ENCODE measurements at regions not wholly inside any gene's neighbourhood (a gene's known extent, or its start where the extent isn't known, plus 50 kb on each side); places are given as distances from the start of the nearest gene placed in this dataset.

GRCh38 chr2:188068093-188068492 lies 223.6 kb upstream of the GULP1 start:
- no peak for ATAC-seq

DNA sequence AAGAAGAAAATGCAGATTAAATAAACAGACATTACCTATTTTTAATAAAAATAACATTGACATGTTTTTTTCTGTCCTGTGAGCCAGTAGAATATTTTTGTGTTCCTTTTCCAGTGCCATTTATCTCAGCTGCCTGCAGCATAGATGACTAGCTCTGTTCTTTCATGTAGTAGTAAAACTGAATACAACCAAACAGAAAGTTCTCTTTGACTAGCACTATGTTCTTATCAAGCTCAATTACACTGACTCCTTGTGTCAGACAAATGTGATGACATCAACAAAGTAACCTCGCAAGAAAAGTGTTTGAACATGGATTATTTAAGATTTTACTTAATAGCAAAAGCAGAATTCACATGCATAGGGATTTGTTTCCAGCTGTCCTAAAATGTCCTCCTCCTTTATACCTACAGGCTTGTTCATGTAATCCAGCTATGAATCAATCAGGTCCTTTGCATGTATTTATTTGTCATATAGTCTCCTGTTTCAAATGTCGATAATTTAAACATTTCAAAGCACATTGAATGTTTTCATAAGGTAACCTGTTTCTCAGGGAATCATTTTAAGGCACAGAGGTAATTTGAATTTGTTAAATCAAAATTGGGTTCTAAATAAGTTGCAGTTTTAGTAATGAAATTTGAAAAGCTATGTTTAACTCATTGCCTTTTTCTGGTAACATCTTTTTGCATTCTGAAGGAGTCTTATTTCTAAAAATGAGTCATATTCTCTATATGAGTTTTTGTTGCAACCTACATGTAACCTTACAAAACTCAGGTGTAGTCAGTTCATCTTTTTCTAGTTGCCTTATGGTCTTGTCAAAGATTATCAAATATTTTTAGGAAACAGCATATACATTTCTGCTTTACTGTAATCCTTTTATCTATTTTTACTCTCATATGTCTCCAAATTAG lies 215.3 kb upstream of the GULP1 start:
- ATAC-seq: no peak

- ATAC-seq: no peak
These were observed 213.9 kb upstream of the GULP1 start for GRCh38 chr2:188077757-188078156.

GRCh38 chr2:188078534-188078933 lies 213.1 kb upstream of the GULP1 start:
- no peak for ATAC-seq

- ATAC-seq: no peak
These were observed 212.5 kb upstream of the GULP1 start for GRCh38 chr2:188079196-188079595.

DNA sequence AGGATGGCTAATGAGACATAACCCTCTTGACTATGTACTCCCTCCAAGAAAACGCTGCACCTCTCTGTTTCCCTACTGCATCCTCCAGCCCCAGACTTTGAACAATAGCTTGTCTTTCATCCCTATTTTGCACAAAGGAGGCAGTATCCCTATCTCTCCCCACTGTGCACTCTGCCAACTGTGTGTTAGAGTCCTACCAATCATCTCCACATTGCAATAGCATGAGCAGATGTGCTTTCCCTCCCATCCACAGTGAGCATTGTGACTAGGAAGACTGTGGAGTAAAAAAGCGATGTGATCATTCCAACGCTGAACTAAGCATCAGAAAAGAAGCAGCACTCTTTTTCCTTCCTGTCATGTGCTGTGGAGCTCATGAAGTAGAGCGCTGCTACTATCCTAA lies 206.3 kb upstream of the GULP1 start:
- no peak for ATAC-seq

- ATAC-seq: no peak
These were observed 201.8 kb upstream of the GULP1 start for GRCh38 chr2:188089901-188090300.

DNA sequence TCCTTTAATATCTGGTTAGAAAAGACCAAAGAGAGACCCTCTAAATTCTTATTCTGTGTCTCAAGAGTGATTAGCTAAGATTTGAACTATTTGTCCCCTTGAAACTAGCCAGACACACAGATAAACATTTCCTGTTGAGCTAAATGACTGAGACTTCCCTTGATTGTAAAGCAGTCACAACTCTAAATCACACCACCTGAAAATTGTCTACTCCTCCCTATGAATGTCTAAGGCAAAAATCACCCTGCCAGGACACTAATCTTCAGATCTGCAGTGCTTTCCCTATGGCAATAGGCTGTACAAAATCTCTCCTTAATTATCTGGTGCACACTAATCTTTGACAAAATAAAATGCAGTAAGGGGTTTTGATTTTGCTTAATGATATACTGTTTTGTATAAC lies 200.5 kb upstream of the GULP1 start:
- no peak for ATAC-seq

- no peak for ATAC-seq
These were observed 198.9 kb upstream of the GULP1 start for GRCh38 chr2:188092734-188093133.

DNA sequence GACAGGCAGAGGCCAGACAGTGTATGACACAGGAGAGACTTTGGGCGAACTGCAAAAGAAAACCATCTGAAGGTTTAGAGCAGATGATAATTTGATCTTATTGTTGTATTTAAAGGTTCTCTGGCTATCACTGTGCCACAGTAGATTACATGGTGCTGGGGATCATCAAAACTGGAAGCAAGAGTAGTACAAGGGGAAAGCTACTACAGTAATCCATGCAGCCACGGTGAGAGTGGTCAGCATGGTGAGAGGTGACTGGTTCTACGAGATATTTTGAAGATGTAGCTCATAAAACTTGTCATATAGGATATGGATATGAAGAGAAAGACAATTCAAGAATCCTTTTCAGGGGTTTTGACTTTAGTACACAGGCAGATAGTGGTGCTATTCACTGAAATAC lies 194.8 kb upstream of the GULP1 start:
- no peak for ATAC-seq

GRCh38 chr2:188102881-188103280 lies 188.8 kb upstream of the GULP1 start:
- no peak for ATAC-seq

DNA sequence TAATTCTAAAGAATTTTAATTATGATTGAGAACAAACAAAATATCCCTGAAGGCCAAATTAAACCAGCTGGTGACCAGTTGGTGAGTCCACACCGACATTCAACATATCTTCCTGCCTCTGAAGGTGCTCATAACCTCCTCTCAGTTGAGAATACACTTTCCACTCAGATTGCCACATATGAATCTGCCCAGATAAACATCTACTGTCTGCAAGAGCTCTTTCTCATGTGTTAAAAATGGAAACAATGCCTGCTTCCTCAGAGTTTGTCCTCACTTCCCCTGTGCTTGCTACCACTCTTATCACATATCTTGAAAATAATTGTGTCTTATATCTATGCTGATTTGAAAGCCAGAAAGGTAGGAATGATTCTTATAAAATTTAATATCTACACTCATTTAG lies 177.7 kb upstream of the GULP1 start:
- ATAC-seq: no peak

GRCh38 chr2:188117706-188118105 lies 174.0 kb upstream of the GULP1 start:
- ATAC-seq: no peak

DNA sequence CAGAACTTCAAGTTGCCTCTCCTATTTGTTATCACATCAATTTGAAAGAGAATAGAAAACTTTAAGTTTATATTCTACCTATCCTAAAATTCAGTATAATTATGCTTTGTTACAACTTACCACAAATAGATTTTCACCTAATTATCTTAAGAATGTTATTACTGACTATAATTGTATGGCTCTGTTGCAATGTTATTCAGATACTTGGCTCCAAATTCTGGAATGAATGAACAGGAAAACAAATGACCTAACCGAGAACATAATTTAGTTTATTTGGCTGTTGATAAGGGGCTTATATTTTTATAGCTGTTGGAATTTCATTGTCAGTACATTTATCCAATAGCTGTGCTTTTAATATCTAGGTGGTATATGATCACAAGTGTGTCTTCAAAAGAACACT lies 173.2 kb upstream of the GULP1 start:
- ATAC-seq: no peak

DNA sequence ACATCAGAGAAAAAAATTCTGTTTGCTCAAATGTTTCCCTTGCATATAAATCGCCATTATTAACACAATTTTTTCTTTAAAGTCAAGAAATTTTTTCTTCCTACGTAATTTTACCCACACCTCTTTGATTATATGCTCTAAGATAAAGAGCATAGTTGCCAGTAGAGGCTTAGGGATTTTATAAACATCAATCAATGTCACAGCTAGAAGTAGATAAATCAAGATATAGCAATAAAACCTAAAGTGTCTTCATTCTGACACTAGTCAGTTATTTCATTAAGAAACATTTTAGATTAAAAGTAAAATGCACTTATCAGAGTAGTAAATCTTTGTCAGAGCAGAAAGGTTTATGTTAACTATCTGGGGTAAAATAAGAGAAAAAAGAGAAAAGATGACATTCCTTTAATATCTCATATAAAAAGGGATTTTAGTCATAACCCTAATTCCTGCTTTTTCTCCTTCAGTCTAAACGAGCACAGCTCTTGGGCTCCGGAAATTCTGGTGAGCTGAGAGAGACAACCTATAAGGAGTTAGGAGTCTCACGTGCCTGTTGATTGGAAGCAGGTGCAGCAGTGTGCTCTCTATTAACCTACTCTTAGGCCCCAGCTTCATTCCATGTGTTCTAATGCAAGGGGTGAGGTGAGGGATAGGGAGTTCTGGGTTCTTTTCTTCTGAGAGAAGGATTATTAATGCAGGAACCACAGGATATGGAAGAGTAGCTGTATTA lies 172.4 kb upstream of the GULP1 start:
- no peak for ATAC-seq

DNA sequence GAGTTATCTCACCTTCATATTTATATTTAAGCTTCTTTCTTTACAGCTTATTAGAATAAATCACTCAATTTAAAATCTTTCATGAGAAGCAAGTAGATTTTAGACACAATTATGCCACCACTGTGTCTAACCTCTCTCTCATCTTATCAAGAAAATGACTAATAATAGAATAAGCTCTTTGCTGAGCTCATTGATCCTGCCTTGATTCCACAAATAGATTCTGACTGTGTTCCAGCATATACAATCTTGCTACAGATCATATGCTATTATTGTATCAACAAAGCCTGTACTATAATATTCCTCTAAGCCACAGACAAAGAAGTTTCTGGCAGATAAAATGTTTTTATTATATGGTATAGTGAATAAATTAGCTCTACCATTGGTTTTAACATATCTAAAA lies 168.7 kb upstream of the GULP1 start:
- ATAC-seq: no peak

DNA sequence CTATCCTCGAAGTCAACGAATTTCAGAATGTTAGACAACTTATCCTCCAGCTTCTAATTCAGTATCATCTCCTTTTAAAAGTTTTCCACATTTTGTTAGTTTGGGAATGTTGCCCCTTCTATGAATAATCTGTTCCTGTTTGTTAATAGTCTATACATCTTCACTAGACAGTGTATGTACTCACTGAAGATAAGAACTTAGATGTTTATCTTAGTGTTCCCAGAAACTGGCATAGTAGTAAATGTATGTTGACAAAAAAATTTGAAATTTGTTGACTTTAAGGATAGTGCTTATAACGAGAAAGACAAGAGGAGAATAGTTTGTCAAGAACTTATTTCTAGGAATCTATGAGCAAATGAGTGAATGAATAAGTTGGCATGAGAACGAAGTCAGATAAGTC lies 162.0 kb upstream of the GULP1 start:
- no peak for ATAC-seq

DNA sequence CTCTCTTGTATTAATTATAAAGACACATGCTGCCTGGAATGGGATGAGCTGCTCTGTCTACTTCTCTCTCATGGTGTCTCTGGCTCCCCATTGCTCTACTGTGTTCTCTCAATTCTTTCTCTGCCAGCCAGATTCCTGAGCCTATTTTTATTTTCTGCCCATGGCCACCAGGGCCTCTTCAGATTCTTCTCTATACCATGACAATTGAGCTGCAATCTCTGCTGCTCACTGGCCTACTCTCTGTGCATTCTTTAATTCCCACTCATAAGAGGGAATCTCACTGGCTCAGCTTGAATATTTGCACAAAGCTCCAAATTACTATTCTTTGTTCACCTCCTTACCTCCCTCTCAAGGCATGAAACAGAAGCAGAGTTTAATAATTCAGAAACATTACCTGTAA lies 161.4 kb upstream of the GULP1 start:
- ATAC-seq: no peak

GRCh38 chr2:188131281-188131680 lies 160.4 kb upstream of the GULP1 start:
- no peak for ATAC-seq

GRCh38 chr2:188132385-188132784 lies 159.3 kb upstream of the GULP1 start:
- no peak for ATAC-seq

DNA sequence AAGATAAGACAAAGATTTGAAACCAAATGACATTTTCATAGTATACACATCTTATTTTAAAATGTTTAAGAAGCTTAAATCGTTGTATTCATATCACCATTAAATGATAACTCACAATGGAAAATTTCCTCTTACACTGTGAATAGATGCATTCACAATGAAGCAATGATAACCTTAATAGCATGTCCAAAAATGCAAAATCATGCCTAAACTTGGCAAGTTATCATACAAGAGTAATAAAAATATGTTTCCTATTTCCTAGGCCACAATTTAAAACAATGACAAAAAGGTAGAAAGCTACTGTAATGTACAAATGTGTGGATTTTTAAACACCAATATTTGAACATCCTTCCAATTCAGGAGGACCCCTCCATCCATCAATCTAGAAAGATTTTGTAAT lies 157.4 kb upstream of the GULP1 start:
- no peak for ATAC-seq

GRCh38 chr2:188138313-188138712 lies 153.4 kb upstream of the GULP1 start:
- ATAC-seq: no peak

GRCh38 chr2:188142088-188142487 lies 149.6 kb upstream of the GULP1 start:
- ATAC-seq: no peak

DNA sequence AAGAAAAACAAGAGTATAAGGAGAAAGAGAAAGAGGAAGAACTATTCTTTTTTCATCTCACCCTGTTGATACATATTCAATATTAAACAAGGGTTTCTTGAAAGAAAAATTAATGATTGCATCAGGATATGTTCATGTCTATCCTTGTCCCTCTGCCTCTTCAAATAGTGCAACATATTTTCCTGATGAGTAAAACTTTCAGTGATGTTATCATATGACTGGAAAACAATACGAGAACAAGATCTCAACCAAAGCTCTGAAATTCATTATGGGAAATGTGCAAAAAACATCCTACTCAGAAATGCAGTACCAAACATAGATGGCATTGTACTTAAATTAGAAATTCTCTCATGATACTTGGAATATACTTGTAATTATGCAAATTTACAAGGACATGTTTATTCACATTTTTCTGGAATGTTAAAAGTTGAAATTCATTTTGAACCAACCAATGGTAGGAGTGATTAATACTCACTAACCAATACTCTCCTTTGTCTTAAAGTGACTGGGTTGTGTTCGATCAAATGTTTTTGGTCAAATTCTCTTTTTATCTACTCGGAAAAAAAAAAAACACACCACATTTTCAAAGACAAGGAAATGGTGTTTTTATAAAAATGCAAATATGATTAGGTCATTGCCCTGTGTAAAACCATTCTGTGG lies 148.9 kb upstream of the GULP1 start:
- no peak for ATAC-seq

Data from esophagus mucosa (tissue), 1 donor.